ENCODE measurements at regions not wholly inside any gene's neighbourhood (a gene's known extent, or its start where the extent isn't known, plus 50 kb on each side); places are given as distances from the start of the nearest gene placed in this dataset.

GRCh38 chr9:2526071-2526828 lies 95.3 kb upstream of the VLDLR start:
- no peak for TF ChIP-seq POLR2A (IDR thresholded peaks at IDR 0.05)
- no peak for TF ChIP-seq CTCF (IDR thresholded peaks at IDR 0.05)

All from body of pancreas (tissue), 4 donors.